MM.1S (cell line): ENCODE measurements at regions not wholly inside any gene's neighbourhood (a gene's known extent, or its start where the extent isn't known, plus 50 kb on each side); places are given as distances from the start of the nearest gene placed in this dataset.

Experiments
- CTCF ChIP-seq: fragments of 300-600 bp; sonication (generic); IDR thresholded peaks from 2 replicates; pipeline ENCODE4 v1.5.1; 2016; ENCODE audit warnings: antibody characterized with exemption, low read length, mixed read lengths
- EZH2phosphoT487 ChIP-seq: fragments of 300-600 bp; sonication (generic); IDR thresholded peaks from 2 replicates; pipeline ENCODE4 v1.6.1; 2018; ENCODE audit warnings: antibody characterized with exemption, low read length

DNA sequence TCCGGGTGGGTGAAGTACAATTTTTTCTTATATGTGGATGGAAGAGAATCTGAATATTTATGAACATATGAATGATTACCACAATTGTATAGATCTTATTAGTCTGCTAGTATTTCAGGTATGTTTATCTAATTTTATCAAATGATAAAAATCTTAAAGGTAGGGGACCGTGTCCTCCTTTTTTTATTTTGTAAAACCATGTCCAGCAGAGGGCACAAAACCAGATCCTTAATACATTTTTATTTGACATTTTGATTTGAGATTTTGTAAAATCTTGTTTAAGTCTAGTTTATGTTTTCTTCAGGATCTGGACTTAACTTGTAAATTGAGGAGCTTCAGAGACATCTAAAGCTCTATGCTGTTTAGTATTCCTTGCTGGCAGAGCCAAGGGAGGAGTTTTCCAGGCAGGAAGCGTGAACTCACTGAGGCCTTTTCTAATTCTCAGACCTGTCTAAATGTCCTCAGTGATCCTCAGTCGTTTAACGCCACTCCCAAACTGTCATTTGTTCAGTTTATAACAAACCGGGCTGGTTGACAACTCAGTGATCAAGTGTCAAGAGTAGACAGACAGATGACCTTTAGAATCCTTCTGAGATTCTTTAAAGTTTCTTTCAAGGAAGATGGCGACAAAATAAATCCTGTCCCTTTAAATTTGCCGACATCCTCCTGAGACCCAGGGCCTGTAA, 263.9 kb downstream of the KTN1 start:
- no peak for TF ChIP-seq CTCF
- no peak for TF ChIP-seq EZH2phosphoT487
